ENCODE measurements at regions not wholly inside any gene's neighbourhood (a gene's known extent, or its start where the extent isn't known, plus 50 kb on each side); places are given as distances from the start of the nearest gene placed in this dataset.

GRCh38 chr6:71486461-71486860 lies 197.8 kb downstream of the OGFRL1 start:
- H3K9me3 ChIP-seq (ENCODE audit: control insufficient read depth, insufficient read depth, low read length), result no peaks in the 10 kb centered on the region
- TF ChIP-seq EZH2phosphoT487 (IDR thresholded peaks at IDR 0.05; ENCODE audit: borderline replicate concordance, low read length), result no peak
- TF ChIP-seq, protein P1, sequence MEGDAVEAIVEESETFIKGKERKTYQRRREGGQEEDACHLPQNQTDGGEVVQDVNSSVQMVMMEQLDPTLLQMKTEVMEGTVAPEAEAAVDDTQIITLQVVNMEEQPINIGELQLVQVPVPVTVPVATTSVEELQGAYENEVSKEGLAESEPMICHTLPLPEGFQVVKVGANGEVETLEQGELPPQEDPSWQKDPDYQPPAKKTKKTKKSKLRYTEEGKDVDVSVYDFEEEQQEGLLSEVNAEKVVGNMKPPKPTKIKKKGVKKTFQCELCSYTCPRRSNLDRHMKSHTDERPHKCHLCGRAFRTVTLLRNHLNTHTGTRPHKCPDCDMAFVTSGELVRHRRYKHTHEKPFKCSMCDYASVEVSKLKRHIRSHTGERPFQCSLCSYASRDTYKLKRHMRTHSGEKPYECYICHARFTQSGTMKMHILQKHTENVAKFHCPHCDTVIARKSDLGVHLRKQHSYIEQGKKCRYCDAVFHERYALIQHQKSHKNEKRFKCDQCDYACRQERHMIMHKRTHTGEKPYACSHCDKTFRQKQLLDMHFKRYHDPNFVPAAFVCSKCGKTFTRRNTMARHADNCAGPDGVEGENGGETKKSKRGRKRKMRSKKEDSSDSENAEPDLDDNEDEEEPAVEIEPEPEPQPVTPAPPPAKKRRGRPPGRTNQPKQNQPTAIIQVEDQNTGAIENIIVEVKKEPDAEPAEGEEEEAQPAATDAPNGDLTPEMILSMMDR (IDR thresholded peaks at IDR 0.05; ENCODE audit: low read depth, low read length, poor library complexity, severe bottlenecking), result no peak
- H3K4me3 ChIP-seq (ENCODE audit: low read length), result no peak overlapping the region
- no peaks in the 10 kb centered on the region for H3K79me2 ChIP-seq (ENCODE audit: control insufficient read depth, low read length)
- H3K4me1 ChIP-seq (ENCODE audit: control insufficient read depth, low read length), result no peaks in the 10 kb centered on the region
- no peak overlapping the region for H3K27ac ChIP-seq (ENCODE audit: low read depth, low read length)
- no peaks in the 10 kb centered on the region for H3F3A ChIP-seq (ENCODE audit: control insufficient read depth, insufficient read depth)
- H3K9me2 ChIP-seq (replicated peaks; ENCODE audit: control insufficient read depth, low read length), result no peaks in the 10 kb centered on the region
- peaks cover 3% of the 10 kb centered on the region; the same call in 1 of the 2 replicates for H3K27me3 ChIP-seq (ENCODE audit: control insufficient read depth, low read length)
- H4K20me1 ChIP-seq (ENCODE audit: control insufficient read depth, insufficient read depth, low read depth, low read length), result no peaks in the 10 kb centered on the region
- H3K4me2 ChIP-seq (ENCODE audit: low read length), result no peak overlapping the region
- no peaks in the 10 kb centered on the region for H3K36me3 ChIP-seq (ENCODE audit: control insufficient read depth, low read length)

GRCh38 chr6:71488186-71488585 lies 199.6 kb downstream of the OGFRL1 start:
- Histone ChIP-seq H3K4me3 (ENCODE audit: low read length) (no peak overlapping the region), H3K79me2 (ENCODE audit: control insufficient read depth, low read length) (no peaks in the 10 kb centered on the region), H3K36me3 (ENCODE audit: control insufficient read depth, low read length) (no peaks in the 10 kb centered on the region), H3K27me3 (ENCODE audit: control insufficient read depth, low read length) (0 out of 2 replicates have a peak, but pooled peaks cover 3% of the 10 kb centered on the region), H4K20me1 (ENCODE audit: control insufficient read depth, insufficient read depth, low read depth, low read length) (no peaks in the 10 kb centered on the region), H3K4me1 (ENCODE audit: control insufficient read depth, low read length) (no peaks in the 10 kb centered on the region), H3K9me2 (replicated peaks; ENCODE audit: control insufficient read depth, low read length) (no peaks in the 10 kb centered on the region), H3K27ac (ENCODE audit: low read depth, low read length) (no peak overlapping the region), H3K4me2 (ENCODE audit: low read length) (no peak overlapping the region), H3F3A (ENCODE audit: control insufficient read depth, insufficient read depth) (no peaks in the 10 kb centered on the region), H3K9me3 (ENCODE audit: control insufficient read depth, insufficient read depth, low read length) (no peaks in the 10 kb centered on the region)
- TF ChIP-seq, protein P1 (IDR thresholded peaks at IDR 0.05; ENCODE audit: low read depth, low read length, poor library complexity, severe bottlenecking), result no peak
- TF ChIP-seq EZH2phosphoT487 (IDR thresholded peaks at IDR 0.05; ENCODE audit: borderline replicate concordance, low read length), result no peak

- no peaks in the 10 kb centered on the region for H3K79me2 ChIP-seq (ENCODE audit: control insufficient read depth, low read length)
- no peaks in the 10 kb centered on the region for H3K9me2 ChIP-seq (replicated peaks; ENCODE audit: control insufficient read depth, low read length)
- no peaks in the 10 kb centered on the region for H3F3A ChIP-seq (ENCODE audit: control insufficient read depth, insufficient read depth)
- no peak overlapping the region for H3K27ac ChIP-seq (ENCODE audit: low read depth, low read length)
- no peaks in the 10 kb centered on the region for H3K36me3 ChIP-seq (ENCODE audit: control insufficient read depth, low read length)
- no peaks in the 10 kb centered on the region for H3K9me3 ChIP-seq (ENCODE audit: control insufficient read depth, insufficient read depth, low read length)
- H4K20me1 ChIP-seq (ENCODE audit: control insufficient read depth, insufficient read depth, low read depth, low read length), result no peaks in the 10 kb centered on the region
- 0 out of 2 replicates have a peak, but pooled peaks cover 3% of the 10 kb centered on the region for H3K27me3 ChIP-seq (ENCODE audit: control insufficient read depth, low read length)
- H3K4me3 ChIP-seq (ENCODE audit: low read length), result no peak overlapping the region
- H3K4me2 ChIP-seq (ENCODE audit: low read length), result no peak overlapping the region
- TF ChIP-seq, protein P1 (IDR thresholded peaks at IDR 0.05; ENCODE audit: low read depth, low read length, poor library complexity, severe bottlenecking), result no peak
- TF ChIP-seq EZH2phosphoT487 (IDR thresholded peaks at IDR 0.05; ENCODE audit: borderline replicate concordance, low read length), result no peak
- no peaks in the 10 kb centered on the region for H3K4me1 ChIP-seq (ENCODE audit: control insufficient read depth, low read length)
Measured at GRCh38 chr6:71489736-71490135, 201.1 kb downstream of the OGFRL1 start.

Measured in DOHH2 (cell line).